ENCODE measurements at regions not wholly inside any gene's neighbourhood (a gene's known extent, or its start where the extent isn't known, plus 50 kb on each side); places are given as distances from the start of the nearest gene placed in this dataset.

DNA sequence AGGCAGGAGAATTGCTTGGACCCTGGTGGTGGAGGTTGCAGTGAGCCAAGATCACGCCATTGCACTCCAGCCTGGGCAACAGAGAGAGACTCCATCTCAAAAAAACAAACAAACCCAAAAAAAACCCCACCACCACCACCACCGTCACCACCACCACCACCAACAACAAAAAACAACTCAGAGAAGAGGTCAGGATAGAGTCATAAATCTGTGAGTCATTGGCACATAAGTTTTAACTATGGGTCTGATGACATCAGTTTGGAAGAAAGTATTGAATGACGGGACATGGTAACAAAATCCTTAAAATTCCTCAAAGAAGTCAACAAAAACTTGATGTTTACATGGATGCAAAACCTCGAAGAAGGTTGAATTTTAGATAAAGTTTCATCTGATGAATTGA lies 288.0 kb upstream of the SFRP2 start:
- no peak for ATAC-seq
- ChIA-PET RAD21 (ENCODE audit: unreplicated experiment) (no interaction called here), SMC1A (ENCODE audit: uncharacterized antibody, unreplicated experiment) (no interaction called here), POLR2A (no interaction called here), CTCF (no interaction called here)
- TF ChIP-seq TCF12 (IDR thresholded peaks at IDR 0.05; ENCODE audit: low read depth, low read length): no peak
- TF ChIP-seq CREM (IDR thresholded peaks at IDR 0.05; ENCODE audit: low read depth): no peak
- no peak for TF ChIP-seq CBFB (IDR thresholded peaks at IDR 0.05; ENCODE audit: low read depth)
- BruUV-seq (replicated peaks): no TSS peak
- H3K36me3 ChIP-seq (ENCODE audit: control insufficient read depth in 2 of 2, insufficient read depth in 2 of 2, low read length in 1 of 2): no peaks in the 10 kb centered on the region
- intact Hi-C loops (cut with micrococcal nuclease; ENCODE audit: unreplicated experiment) (no loop called here), in situ Hi-C loops (cut with MboI) (no loop called here)
- FAIRE-seq: no peak
- no peaks in the 10 kb centered on the region; the same call in 2 of the 3 replicates for H3K9me3 ChIP-seq (replicated peaks; ENCODE audit: control insufficient read depth, insufficient read depth, low read length)
- no peaks in the 10 kb centered on the region for H3K27me3 ChIP-seq (replicated peaks in 1 of 2; ENCODE audit: control insufficient read depth in 2 of 2, insufficient read depth in 2 of 2, low read length in 1 of 2)
- no peak overlapping the region for H2AFZ ChIP-seq (ENCODE audit: control insufficient read depth, low read depth, low read length)
- H3K4me3 ChIP-seq: no peak overlapping the region
- 18% methylated on average over 4 of the region's 4 CpGs for WGBS (ENCODE audit: insufficient coverage, insufficient replicate concordance, low lambda C conversion rate, missing lambda C conversion rate)
- no peaks in the 10 kb centered on the region for H4K20me1 ChIP-seq (ENCODE audit: control insufficient read depth, insufficient read depth)
- H3K4me1 ChIP-seq (ENCODE audit: control insufficient read depth, insufficient read depth, low read length): no peaks in the 10 kb centered on the region
- H3K27ac ChIP-seq (ENCODE audit: control insufficient read depth, insufficient read depth): no peak overlapping the region
- no peak overlapping the region for H3K4me2 ChIP-seq (ENCODE audit: control insufficient read depth, insufficient read depth)
- no peak overlapping the region for H3K9ac ChIP-seq (ENCODE audit: control insufficient read depth, insufficient read depth, low read length)
- H3K79me2 ChIP-seq (ENCODE audit: control insufficient read depth, insufficient read depth, low read length): no peaks in the 10 kb centered on the region
- no peak for DNase-seq (ENCODE audit: low read depth, low spot score)

DNA sequence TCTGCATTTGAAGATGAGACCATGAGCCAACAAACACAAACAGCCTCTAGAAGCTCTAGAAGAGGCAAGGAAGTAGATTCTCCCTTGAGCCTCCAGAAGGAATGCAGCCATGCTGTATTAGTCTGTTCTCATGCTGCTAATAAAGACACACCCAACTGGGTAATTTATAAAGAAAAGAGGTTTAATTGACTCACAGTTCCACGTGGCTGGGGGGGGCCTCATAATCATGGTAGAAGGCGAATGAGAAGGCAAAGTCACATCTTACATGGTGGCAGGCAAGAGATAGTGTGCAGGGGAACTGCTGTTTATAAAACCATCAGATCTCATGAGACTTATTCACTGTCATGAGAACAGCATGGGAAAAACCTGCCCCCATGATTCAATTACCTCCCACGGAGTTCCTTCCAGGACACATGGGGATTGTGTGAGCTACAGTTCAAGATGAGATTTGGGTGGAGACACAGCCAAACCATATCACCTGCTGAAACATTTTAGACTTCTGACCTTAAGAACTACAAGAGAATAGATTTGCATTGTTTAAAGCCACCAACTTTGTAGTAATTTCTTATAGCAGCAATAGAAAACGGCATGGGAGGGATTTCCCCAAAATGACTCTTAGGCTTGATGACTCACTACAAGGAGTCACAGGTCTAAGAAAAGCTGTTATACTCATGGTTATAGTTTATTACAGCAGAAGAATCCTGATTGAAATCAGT lies 284.4 kb upstream of the SFRP2 start:
- in situ Hi-C loops (cut with MboI) (no loop called here), intact Hi-C loops (cut with micrococcal nuclease; ENCODE audit: unreplicated experiment) (no loop called here)
- no peak overlapping the region for H3K9ac ChIP-seq (ENCODE audit: control insufficient read depth, insufficient read depth, low read length)
- no peaks in the 10 kb centered on the region; the same call in 2 of the 3 replicates for H3K9me3 ChIP-seq (replicated peaks; ENCODE audit: control insufficient read depth, insufficient read depth, low read length)
- H3K36me3 ChIP-seq (ENCODE audit: control insufficient read depth in 2 of 2, insufficient read depth in 2 of 2, low read length in 1 of 2): no peaks in the 10 kb centered on the region
- H3K4me1 ChIP-seq (ENCODE audit: control insufficient read depth, insufficient read depth, low read length): no peaks in the 10 kb centered on the region
- H2AFZ ChIP-seq (ENCODE audit: control insufficient read depth, low read depth, low read length): no peak overlapping the region
- H3K27ac ChIP-seq (ENCODE audit: control insufficient read depth, insufficient read depth): no peak overlapping the region
- FAIRE-seq (no peak), DNase-seq (ENCODE audit: low read depth, low spot score) (no peak), ATAC-seq (no peak)
- no peak overlapping the region for H3K4me2 ChIP-seq (ENCODE audit: control insufficient read depth, insufficient read depth)
- H3K27me3 ChIP-seq (replicated peaks in 1 of 2; ENCODE audit: control insufficient read depth in 2 of 2, insufficient read depth in 2 of 2, low read length in 1 of 2): no peaks in the 10 kb centered on the region
- ChIA-PET CTCF (no interaction called here), RAD21 (ENCODE audit: unreplicated experiment) (no interaction called here), POLR2A (no interaction called here), SMC1A (ENCODE audit: uncharacterized antibody, unreplicated experiment) (no interaction called here)
- no peak overlapping the region for H3K4me3 ChIP-seq
- no peaks in the 10 kb centered on the region for H3K79me2 ChIP-seq (ENCODE audit: control insufficient read depth, insufficient read depth, low read length)
- no peaks in the 10 kb centered on the region for H4K20me1 ChIP-seq (ENCODE audit: control insufficient read depth, insufficient read depth)
- WGBS (ENCODE audit: insufficient coverage, insufficient replicate concordance, low lambda C conversion rate, missing lambda C conversion rate): 2% methylated on average over 4 of the region's 4 CpGs
- BruUV-seq (replicated peaks): no TSS peak
- TF ChIP-seq POLR2AphosphoS2 (IDR thresholded peaks at IDR 0.05; ENCODE audit: low read depth, low read length): no peak
- TF ChIP-seq, protein P1, sequence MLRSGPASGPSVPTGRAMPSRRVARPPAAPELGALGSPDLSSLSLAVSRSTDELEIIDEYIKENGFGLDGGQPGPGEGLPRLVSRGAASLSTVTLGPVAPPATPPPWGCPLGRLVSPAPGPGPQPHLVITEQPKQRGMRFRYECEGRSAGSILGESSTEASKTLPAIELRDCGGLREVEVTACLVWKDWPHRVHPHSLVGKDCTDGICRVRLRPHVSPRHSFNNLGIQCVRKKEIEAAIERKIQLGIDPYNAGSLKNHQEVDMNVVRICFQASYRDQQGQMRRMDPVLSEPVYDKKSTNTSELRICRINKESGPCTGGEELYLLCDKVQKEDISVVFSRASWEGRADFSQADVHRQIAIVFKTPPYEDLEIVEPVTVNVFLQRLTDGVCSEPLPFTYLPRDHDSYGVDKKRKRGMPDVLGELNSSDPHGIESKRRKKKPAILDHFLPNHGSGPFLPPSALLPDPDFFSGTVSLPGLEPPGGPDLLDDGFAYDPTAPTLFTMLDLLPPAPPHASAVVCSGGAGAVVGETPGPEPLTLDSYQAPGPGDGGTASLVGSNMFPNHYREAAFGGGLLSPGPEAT (IDR thresholded peaks at IDR 0.05; ENCODE audit: low read depth): no peak
- TF ChIP-seq, protein P2, sequence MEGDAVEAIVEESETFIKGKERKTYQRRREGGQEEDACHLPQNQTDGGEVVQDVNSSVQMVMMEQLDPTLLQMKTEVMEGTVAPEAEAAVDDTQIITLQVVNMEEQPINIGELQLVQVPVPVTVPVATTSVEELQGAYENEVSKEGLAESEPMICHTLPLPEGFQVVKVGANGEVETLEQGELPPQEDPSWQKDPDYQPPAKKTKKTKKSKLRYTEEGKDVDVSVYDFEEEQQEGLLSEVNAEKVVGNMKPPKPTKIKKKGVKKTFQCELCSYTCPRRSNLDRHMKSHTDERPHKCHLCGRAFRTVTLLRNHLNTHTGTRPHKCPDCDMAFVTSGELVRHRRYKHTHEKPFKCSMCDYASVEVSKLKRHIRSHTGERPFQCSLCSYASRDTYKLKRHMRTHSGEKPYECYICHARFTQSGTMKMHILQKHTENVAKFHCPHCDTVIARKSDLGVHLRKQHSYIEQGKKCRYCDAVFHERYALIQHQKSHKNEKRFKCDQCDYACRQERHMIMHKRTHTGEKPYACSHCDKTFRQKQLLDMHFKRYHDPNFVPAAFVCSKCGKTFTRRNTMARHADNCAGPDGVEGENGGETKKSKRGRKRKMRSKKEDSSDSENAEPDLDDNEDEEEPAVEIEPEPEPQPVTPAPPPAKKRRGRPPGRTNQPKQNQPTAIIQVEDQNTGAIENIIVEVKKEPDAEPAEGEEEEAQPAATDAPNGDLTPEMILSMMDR (IDR thresholded peaks at IDR 0.05 in 2 of 3, conservative IDR thresholded peaks at IDR 0.05 in 1 of 3; ENCODE audit: control insufficient read depth in 2 of 3, extremely low read depth in 1 of 3, insufficient read depth in 1 of 3, low read depth in 3 of 3, low read length in 3 of 3): no peak
- TF ChIP-seq NBN (IDR thresholded peaks at IDR 0.05): no peak
- no peak for TF ChIP-seq ZSCAN29 (IDR thresholded peaks at IDR 0.05)
- TF ChIP-seq, protein P3, sequence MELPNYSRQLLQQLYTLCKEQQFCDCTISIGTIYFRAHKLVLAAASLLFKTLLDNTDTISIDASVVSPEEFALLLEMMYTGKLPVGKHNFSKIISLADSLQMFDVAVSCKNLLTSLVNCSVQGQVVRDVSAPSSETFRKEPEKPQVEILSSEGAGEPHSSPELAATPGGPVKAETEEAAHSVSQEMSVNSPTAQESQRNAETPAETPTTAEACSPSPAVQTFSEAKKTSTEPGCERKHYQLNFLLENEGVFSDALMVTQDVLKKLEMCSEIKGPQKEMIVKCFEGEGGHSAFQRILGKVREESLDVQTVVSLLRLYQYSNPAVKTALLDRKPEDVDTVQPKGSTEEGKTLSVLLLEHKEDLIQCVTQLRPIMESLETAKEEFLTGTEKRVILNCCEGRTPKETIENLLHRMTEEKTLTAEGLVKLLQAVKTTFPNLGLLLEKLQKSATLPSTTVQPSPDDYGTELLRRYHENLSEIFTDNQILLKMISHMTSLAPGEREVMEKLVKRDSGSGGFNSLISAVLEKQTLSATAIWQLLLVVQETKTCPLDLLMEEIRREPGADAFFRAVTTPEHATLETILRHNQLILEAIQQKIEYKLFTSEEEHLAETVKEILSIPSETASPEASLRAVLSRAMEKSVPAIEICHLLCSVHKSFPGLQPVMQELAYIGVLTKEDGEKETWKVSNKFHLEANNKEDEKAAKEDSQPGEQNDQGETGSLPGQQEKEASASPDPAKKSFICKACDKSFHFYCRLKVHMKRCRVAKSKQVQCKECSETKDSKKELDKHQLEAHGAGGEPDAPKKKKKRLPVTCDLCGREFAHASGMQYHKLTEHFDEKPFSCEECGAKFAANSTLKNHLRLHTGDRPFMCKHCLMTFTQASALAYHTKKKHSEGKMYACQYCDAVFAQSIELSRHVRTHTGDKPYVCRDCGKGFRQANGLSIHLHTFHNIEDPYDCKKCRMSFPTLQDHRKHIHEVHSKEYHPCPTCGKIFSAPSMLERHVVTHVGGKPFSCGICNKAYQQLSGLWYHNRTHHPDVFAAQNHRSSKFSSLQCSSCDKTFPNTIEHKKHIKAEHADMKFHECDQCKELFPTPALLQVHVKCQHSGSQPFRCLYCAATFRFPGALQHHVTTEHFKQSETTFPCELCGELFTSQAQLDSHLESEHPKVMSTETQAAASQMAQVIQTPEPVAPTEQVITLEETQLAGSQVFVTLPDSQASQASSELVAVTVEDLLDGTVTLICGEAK (IDR thresholded peaks at IDR 0.05; ENCODE audit: borderline replicate concordance): no peak
